Pulmonary artery endothelial cell (primary cell): ENCODE measurements at regions not wholly inside any gene's neighbourhood (a gene's known extent, or its start where the extent isn't known, plus 50 kb on each side); places are given as distances from the start of the nearest gene placed in this dataset.

ENCODE experiments used
- DNase-seq: peaks from one replicate; pipeline ENCODE4 v3.0.0-alpha.2; 2011; ENCODE audit warnings: low read depth, low spot score

DNA sequence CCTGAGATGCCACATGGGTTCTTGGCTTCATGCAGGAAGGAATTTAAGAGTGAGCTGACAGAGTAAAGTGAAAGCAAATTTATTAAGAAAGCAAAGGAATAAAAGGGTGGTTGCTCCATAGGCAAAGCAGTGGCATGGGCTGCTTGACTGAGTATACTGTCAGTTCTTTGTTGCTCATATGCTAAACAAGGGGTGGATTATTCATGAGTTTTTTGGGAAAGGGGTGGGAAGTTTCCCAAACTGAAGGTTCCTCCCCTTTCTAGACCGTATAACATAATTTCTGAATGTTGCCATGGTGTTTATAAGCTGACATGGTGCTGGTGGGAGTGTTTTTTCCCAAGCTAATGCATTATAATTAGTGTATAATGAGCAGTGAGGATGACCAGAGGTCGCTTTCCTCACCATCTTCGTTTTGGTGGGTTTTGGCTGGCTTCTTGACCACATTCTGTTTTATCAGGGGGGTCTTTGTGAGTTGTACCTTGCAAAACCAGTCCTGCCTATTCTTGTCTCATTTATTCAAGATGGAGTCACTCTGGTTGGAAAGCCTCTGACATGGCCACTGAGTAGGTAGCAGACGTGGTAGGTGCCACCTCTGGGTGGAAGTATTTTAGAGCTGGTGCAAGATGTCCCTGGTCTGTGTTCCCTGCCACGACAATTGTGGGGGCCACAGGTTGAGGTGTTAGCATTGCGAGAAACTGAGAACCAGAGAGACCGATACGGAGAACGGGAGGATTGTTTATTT is 107.5 kb upstream of the SDK1 start:
- DNase-seq, result no peak

DNA sequence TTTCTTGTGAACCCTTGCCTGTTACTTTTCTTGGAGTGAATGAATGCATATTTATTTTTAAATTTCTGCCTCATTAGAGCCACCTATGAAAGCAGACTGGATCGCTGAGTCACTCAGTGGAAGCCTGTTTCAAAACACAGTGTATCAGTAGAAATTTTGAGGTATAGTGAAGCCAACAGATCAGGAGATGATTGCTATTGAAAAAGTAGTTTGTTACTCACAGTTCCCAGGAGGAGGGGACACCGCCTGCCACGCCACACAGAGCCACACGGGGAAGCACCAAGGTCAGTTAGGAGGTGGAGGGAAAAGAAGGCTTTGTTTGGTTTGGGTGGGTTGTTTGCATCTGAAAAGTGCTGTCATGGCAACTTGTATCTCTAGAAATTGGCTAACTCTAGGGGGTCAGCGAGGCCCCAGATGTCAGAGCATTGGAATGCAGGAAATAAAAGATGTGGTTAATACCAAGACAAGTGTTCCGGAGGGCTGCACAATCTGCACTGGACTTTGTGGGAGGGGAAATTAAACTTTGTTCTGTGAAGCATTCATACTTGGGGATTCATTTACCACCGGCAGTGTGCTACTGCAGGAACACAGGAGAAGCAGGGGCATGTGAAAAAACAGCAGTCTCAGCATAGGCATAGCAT is 106.4 kb upstream of the SDK1 start:
- peak; percentile 41 for DNase-seq

DNA sequence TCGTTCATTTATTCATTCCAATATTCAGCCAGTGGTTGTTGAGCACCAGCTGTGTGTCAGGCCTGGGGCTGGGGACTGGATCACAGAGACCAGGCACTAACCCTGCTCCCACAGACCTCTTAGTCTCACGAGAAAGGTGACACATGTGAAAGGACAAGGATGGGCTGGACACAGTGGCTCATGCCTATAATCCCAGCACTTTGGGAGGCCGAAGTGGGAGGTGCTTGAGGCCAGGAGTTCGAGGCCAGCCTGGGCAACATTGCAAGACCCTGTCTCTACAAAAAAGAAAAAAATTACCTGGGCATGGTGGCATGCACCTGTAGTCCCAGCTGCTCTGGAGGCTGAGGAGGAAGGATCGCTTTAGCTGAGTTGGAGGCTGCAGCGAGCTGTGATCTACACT is 105.9 kb upstream of the SDK1 start:
- no peak for DNase-seq

DNA sequence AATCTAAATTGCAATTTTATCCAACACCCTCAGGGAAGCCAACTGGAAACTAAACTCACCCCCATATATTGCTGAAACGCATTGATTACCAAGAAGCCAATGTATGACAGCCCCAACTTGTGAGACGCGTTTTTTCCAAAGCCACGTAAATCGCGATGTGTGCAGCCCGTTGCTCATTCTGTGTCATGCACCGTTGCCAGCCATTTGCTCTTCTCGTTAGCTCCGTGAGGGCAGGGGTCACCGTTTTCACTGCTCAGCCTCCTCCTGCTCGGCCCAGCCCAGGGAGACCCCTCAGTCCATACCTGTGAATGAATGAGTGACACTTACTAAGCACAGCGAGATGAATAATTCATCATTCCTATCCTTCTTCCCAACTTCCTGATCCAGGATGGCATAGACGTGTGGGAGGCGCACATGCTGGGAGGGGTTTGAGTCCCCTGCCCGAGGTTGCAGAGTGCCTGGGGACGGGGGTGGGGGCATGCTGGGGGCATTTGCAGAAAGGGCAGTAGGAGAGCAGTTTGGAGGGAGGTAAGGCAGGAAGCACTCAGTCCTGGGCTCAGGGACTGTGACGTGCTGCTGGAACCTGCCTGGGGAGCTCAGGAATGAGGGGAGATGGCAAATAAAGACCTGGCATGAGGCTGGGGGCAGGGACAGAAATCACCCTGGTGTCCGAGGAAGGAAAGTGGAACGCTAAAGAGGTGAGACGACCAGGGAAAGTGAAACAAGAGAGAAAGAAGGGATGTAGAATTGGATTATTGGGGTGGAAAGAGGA is 104.2 kb upstream of the SDK1 start:
- no peak for DNase-seq

DNA sequence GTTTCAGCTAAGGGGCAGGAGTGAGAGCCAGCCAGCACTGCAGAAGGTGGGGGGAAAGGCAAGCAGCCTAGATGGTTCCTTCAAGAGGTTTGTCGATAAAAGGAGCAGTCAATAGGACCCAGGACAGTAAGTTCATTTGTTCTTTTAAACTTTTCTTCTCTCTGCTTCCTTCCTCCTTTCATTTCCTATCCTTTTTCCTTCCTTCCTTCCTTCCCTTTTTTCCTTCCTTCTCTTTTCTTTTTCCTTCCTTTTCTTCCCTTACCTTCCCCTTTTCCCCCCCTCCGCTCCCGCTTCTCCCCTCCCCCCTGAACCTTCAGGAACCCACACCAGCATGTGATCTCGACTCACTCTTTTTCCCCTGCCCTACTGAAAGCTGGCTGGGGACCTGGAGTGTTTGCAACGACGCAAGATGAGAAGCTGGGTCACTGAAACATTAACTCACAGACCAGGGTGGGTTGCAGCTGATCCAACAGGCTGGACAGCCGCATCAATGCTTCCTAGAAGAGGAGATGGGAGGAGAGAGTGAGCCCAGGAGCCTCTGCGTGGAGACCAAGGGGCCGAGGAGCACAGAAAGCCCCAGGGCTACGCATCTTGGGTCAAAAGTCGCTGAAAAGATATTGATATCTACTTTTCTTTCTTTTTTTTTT is 103.4 kb upstream of the SDK1 start:
- DNase-seq, result no peak

DNA sequence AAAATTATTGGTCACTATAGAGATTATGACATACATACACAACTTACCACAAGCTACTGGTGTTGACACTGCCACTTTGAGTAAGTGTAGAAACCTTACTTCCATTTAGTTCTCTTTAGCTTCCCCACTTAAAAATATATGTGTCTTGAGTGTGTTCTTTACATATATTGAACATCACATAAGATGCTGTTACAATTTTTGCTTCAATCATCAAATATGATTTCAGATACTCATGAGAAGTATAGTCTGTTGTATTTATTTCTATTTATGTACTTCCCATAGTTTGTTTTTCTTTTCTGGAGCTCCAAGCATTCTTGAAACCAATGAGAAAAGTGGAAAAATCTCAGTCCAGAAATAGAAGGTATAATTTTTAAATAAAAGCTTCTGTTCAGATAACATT is 102.7 kb upstream of the SDK1 start:
- no peak for DNase-seq

DNA sequence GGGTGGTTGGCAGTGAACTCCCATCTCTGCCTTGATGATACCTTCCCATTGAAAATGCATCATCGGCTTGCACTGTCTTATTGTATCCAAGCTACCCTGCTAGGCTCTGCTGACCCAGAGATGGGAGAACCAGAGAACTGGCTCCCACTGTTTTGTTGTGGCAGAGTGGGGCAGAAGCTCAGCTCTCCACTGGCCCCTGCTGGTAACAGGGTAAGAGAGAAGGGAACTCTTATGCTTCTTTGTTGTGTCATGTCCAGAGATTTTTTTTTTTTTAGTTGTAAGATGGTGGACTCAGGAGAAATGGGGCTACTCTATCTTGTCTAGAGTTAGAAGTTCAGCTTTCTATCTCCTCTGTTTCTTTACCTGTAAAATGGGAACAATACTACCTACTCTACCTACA is 100.5 kb upstream of the SDK1 start:
- DNase-seq, result no peak

DNA sequence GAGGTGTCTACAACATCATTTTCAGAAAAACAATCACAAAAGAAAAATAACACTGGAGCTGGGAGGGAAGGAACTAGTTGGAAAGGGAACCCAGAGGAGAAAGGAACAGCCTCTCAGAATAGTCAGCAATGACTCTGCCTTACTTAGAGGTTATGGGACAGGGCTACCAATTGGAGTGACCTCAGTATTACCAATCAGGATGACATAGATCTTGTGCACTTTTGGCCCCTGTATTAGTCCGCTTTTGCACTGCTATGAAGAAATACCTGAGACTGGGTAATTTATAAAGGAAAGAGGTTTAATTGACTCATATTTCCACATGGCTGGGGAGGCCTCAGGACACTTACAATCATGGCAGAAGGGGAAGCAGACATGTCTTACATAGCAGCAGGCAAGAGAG is 99.7 kb upstream of the SDK1 start:
- no peak for DNase-seq

DNA sequence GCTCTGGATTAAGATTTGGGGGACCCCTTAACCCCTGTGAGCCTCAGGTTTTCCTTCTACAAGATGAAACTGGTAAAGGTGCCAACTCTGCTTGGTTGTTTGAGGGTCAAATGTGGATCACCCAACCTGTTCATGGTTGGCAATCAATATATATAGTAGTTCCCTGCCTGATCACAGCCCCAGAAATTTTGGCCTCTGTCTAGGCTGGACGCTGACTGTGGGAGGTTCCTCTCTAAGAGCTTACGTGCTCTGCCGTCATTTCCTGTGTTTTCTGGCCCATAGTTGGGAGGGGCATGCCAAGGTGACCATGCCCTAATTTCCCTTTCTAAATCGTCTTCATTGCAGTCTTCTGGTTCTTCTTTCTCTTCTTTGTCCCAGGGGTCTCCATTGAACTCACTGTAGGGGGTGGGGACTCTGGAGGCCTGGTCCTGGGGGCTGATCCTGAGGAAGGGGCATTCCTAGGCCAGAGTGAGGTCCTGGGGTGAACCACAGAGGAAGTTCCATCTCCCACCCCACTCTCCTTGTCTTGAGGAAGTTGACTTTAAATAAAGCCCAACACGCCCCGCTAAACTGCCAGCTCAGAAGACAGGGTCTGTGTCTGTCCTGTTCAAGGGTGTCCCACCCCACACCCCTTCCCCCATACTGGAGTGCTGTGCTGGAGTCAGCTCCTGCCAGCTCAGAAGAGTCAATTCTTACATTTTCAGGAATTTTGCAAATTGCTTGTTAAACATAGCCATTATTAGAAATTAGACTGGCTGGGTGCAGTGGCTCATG is 98.9 kb upstream of the SDK1 start:
- no peak for DNase-seq

DNA sequence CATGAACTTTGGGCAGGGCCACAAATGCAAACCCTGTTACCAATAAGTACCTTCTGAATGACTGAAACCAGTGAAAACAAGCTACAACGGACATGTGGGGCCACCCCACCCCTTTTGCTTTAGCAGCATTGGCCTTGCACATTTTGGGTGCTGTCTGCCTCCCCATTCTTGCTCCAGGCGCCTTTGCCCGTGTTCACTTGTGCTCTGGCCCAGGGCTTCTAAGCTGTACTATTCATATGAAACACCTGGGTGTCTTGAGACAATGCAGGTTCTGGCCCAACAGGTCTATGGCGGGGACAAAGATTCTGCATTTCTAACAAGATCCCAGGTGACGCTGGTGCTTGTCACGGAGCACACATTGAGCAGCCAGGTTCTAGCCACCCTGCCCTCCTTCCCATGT is 96.5 kb upstream of the SDK1 start:
- DNase-seq, result no peak

DNA sequence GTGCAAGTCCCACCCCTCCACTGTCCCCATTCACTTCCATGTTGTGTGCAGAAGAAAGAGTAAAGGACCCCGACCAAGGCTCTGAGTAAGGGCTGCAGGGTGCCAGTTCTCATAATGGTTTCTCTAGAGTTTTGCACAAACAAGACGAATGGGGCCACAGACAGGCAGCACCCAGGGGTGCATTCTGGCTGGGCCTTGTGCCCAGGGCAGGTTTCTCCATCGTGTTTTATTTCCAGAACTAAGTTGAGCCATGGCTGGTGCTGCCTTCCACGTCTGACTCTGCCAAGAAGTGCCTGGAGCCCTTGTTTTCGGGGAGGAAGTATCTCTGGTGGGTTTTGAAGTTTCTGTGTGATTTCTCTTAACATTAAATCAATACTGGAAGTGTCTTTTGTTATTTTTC is 95.0 kb upstream of the SDK1 start:
- no peak for DNase-seq

DNA sequence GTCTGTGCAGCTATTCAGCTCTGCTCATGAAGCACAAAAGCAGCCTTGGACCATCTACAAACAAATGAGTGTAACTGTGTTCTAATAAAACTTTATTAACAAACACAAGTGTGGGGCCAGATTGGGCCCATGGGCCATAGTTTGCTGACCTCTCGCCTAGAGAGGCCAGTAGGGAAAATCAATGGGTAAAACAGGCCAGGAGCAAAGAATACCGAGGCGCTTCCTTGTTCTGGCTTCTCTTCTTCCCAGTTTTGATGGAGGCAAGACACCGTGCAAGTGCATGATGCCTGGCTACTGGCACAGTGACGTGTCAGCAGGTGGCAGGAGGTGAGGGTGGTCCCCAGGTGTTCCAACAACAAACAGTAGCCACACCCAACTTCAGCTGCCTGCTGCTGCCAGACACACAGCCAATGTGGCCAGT is 94.3 kb upstream of the SDK1 start:
- DNase-seq, result no peak

DNA sequence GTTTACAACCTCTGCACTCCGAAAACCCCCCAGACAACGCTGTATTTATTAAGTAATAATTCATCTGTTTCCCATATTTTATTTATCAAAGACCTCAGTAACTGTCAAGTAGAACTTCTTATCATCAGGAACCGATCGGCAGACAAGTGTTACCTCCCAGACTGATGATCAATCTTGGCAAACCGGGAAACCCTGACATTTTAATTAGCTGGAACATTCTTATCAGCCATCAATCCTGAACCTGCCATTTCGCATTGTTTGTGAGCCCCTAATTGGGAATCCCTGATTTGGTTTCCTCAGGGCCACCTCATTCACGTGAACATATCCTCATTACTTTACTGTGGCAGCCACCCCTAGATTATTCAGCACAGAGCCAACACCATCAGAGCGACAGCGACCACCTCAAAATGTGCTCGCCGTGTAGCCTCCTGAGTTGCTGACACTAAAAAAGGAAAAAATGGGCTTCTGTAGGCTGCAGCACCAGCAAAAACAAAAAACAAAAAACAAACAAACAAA is 93.6 kb upstream of the SDK1 start:
- no peak for DNase-seq

DNA sequence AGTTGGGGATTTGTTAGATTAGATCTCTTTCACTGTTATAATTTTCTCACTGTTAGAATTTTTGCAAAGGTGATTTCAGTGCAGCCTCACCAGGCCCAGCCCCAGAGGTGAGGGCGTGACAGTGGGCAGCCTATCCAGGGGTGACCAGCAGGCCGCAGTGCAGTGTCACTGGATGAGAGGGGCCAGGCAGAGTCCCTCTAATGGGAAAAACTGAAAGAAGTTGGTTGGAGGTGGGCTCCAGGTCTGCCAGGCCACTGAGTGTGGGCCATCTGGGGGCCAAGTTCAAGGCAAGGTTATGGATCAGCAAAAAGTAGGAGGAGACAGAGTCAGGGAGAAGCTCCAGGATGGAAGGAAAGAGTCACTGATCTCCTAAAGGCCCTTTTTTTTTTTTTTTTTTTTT is 90.5 kb upstream of the SDK1 start:
- DNase-seq, result no peak

DNA sequence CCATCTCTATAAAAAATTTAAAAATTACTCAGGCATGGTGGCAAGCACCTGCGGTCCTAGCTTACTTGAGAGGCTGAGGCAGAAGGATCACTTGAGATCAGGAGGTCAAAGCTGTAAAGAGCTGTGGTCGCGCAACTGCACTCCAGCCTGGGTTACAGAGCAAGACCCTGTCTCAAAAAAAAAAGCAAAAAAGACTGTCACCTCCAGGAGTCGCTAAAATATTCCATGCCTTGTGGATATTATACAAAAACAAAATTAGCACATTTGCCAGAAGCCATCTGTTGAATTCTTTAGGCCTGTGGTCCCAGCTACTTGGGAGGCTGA is 87.0 kb upstream of the SDK1 start:
- no peak for DNase-seq

DNA sequence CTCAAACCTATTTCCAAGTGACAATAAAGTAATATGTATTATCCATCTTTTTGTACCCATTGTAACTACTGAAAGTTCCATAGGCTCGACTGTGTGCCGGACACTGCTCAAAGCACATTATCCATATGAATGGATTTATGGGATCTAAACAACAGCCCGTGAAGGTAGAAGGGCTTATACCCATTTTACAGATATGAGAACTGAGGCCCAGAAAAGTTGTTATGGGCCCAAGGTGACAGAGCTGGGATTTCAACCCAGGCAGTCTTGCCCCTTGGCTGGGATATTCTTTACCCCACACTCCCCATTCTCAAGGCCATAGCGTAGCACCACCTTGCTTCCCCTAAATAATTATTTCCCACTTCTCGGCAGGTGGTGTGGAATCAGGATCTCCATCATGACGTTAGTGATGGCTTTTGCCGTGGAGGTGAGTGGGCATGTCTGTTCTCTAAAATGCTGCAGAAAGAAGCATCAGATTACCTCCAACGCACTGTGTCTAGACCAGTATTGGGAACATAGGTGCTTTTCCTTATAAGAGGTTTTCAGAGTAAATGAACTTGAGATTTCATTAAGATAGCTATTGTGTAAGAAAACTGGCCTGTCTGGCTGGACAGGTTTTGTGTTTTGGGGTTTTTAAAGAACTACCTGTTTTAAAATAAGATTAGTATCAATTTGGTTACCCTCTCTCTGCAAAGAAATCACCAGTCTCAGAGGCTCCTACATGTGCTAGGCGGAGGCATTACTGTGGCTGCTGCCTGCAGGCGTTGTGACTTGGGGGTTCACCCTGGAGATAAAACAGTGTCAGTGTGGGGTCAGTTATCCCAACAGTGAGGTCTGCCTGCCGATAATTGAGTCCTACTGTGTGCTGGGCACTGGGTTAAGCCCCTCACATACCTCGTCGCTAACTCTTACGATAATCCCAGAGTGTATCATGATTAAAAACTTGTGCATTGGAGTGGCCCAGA is 85.1 kb upstream of the SDK1 start:
- DNase-seq, result no peak

DNA sequence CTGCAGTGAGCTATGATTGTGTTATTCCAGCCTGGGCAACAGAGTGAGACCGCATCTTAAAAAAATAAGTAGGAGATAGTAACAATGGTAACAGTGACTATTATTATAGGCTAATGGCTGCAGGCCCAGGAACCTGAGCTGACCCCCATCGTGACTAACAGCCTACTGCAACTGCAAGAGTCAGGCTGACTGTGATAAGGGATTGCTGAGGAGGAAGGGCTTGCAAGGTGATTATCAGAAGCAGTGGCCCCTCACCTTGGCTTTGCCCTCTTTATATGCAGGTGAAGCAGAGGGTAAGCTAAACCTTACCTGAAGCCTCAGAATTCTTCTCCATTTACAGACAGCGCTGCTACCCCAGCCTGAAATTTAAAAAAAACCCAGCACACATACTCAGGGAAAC is 83.9 kb upstream of the SDK1 start:
- DNase-seq, result no peak

DNA sequence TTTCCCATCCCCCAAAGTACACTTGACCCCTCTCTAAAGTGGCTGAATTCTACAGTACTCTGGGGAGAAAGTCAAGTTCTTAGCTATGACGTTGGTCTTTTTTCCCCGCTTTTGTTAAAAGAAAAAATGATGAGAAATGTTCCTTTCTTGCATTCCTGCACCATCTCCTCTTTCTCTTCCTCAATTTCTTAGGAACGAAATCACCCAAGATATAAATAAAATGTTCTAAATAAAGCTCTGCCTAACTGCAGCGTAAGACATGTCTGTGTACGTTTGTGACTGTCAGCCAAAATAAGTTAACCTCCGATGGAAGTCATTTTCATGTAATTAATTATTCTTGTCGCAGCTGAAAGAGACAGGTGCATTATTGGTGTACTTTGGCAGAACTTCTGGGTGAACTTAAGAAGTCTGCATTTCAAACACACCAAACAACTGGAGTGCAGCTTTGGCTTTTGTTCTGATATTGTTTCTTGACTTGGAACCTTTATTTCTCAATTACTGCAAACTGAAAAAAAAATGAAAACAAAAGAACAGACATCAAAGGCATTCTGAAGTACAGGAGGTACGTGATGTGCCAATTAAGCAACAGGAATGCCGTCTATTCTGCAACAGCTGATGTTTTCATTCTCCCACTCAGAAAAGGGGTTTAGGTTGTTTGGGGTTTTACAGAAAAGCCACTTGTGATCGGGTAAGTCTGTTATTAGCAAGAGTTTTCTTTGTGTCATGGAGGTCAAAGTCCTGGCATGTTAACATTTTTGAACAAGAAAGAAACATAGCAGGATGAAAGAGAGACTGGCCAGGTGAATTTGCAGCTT is 82.4 kb upstream of the SDK1 start:
- no peak for DNase-seq

DNA sequence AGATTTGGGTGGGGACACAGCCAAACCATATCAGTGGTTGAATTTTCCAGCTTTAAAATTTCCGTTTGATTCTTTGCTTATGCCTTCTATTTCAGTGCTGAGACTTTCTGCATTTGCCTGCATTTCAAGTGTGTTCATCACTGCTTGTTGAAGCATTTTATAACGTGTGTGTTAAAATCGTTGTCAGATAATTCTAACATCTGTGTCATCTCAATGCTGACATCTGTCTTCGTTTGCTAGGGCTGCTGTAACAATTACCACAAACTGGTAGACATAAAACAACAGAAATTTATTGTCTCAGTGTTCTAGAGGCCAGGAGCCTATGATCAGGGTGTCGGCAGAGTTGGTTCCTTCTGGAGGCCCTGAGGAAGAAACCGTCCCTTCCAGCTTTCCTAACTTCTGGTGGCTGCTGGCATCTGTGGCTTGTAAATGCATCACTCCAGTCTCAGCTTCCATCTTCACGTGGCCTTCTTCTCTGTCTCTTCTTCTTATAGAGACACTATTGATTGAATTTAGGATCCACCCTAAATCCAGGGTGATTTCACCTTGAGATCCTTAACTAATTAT is 71.1 kb upstream of the SDK1 start:
- no peak for DNase-seq
